ENCODE measurements at regions not wholly inside any gene's neighbourhood (a gene's known extent, or its start where the extent isn't known, plus 50 kb on each side); places are given as distances from the start of the nearest gene placed in this dataset.

GRCh38 chr10:128418819-128419218 is 292.6 kb upstream of the MKI67 start:
- no peak for DNase-seq (ENCODE audit: low read depth)
- H3K4me3 ChIP-seq (replicated peaks; ENCODE audit: low read depth, low read length) = no peak overlapping the region
- TF ChIP-seq CTCF (IDR thresholded peaks at IDR 0.05; ENCODE audit: low read length, missing control alignments) = no peak

- H3K4me3 ChIP-seq (replicated peaks; ENCODE audit: low read depth, low read length) = no peak overlapping the region
- DNase-seq (ENCODE audit: low read depth) = no peak
- TF ChIP-seq CTCF (IDR thresholded peaks at IDR 0.05; ENCODE audit: low read length, missing control alignments) = no peak
Observed at GRCh38 chr10:128419466-128420019, 293.3 kb upstream of the MKI67 start.

- H3K4me3 ChIP-seq (replicated peaks; ENCODE audit: low read depth, low read length) = no peak overlapping the region
- no peak for TF ChIP-seq CTCF (IDR thresholded peaks at IDR 0.05; ENCODE audit: low read length, missing control alignments)
- DNase-seq (ENCODE audit: low read depth) = no peak
Observed at GRCh38 chr10:128420623-128421022, 294.4 kb upstream of the MKI67 start.

- no peak overlapping the region for H3K4me3 ChIP-seq (replicated peaks; ENCODE audit: low read depth, low read length)
- TF ChIP-seq CTCF (IDR thresholded peaks at IDR 0.05; ENCODE audit: low read length, missing control alignments) = no peak
- no peak for DNase-seq (ENCODE audit: low read depth)
Observed at GRCh38 chr10:128421371-128422160, 295.3 kb upstream of the MKI67 start.

GRCh38 chr10:128422190-128422589 is 296.0 kb upstream of the MKI67 start:
- no peak for DNase-seq (ENCODE audit: low read depth)
- H3K4me3 ChIP-seq (replicated peaks; ENCODE audit: low read depth, low read length) = no peak overlapping the region
- TF ChIP-seq CTCF (IDR thresholded peaks at IDR 0.05; ENCODE audit: low read length, missing control alignments) = no peak

- no peak for DNase-seq (ENCODE audit: low read depth)
- no peak for TF ChIP-seq CTCF (IDR thresholded peaks at IDR 0.05; ENCODE audit: low read length, missing control alignments)
- no peak overlapping the region for H3K4me3 ChIP-seq (replicated peaks; ENCODE audit: low read depth, low read length)
Observed at GRCh38 chr10:128422999-128423398, 296.8 kb upstream of the MKI67 start.

- no peak overlapping the region for H3K4me3 ChIP-seq (replicated peaks; ENCODE audit: low read depth, low read length)
- no peak for TF ChIP-seq CTCF (IDR thresholded peaks at IDR 0.05; ENCODE audit: low read length, missing control alignments)
- DNase-seq (ENCODE audit: low read depth) = no peak
Observed at GRCh38 chr10:128429321-128429720, 303.1 kb upstream of the MKI67 start.

All from fibroblast of pulmonary artery (primary cell).